ENCODE measurements at regions not wholly inside any gene's neighbourhood (a gene's known extent, or its start where the extent isn't known, plus 50 kb on each side); places are given as distances from the start of the nearest gene placed in this dataset.

DNA sequence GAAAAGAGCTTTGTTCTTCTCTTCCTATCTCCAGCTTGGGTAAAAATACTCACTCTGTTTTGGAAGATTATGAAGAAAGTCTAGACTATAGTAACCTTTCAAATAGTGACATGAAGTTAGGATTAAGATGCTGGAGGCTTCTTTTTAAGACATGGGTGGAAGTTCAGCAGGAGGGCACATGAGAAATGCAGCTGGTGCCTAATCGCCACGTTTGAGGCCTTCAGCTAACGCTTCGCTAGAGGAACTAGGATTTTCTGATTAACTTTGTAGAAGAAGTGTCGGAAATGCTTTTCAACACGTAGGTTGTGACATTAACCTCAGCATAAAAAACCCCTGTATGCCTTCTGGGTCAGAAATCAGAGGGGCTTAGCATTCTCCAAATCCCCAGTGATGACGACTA, 348.1 kb upstream of the MAP3K7 start:
- POLR2A ChIA-PET, result no interaction called here
- TF ChIP-seq, protein P1, sequence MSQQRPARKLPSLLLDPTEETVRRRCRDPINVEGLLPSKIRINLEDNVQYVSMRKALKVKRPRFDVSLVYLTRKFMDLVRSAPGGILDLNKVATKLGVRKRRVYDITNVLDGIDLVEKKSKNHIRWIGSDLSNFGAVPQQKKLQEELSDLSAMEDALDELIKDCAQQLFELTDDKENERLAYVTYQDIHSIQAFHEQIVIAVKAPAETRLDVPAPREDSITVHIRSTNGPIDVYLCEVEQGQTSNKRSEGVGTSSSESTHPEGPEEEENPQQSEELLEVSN (IDR thresholded peaks at IDR 0.05; ENCODE audit: borderline replicate concordance, low read depth), result no peak
- no peak for TF ChIP-seq ZSCAN20 (CRISPR knock-in tag; IDR thresholded peaks at IDR 0.05)
- TF ChIP-seq HOXB13 (CRISPR knock-in tag; IDR thresholded peaks at IDR 0.05; ENCODE audit: low read depth), result no peak
- CTCF ChIA-PET, result no interaction called here
- no peaks in the 10 kb centered on the region for H3K4me1 ChIP-seq
- H3K9me3 ChIP-seq, result no peaks in the 10 kb centered on the region
- DNase-seq (ENCODE audit: low read depth in 1 of 2, low spot score in 1 of 2), result no peak
- FAIRE-seq, result no peak
- ATAC-seq, result no peak
- no peak overlapping the region for H3K27ac ChIP-seq
- WGBS (ENCODE audit: missing lambda C conversion rate), result 62% methylated on average over 7 of the region's 7 CpGs
- H3K4me3 ChIP-seq, result no peak overlapping the region
- no peak overlapping the region for H3K4me2 ChIP-seq

GRCh38 chr6:90934081-90934480, 347.2 kb upstream of the MAP3K7 start:
- WGBS (ENCODE audit: missing lambda C conversion rate), result 34% methylated on average over 5 of the region's 5 CpGs
- DNase-seq (ENCODE audit: low read depth in 1 of 2, low spot score in 1 of 2) (no peak), FAIRE-seq (no peak), ATAC-seq (no peak)
- Histone ChIP-seq H3K27ac (no peak overlapping the region), H3K4me3 (no peak overlapping the region), H3K4me1 (no peaks in the 10 kb centered on the region), H3K4me2 (no peak overlapping the region), H3K9me3 (no peaks in the 10 kb centered on the region)
- CTCF ChIA-PET, result no interaction called here
- POLR2A ChIA-PET, result no interaction called here
- TF ChIP-seq KDM1A (IDR thresholded peaks at IDR 0.05; ENCODE audit: low read depth), result no peak
- TF ChIP-seq ZC3H11A (IDR thresholded peaks at IDR 0.05), result no peak
- TF ChIP-seq, protein P2, sequence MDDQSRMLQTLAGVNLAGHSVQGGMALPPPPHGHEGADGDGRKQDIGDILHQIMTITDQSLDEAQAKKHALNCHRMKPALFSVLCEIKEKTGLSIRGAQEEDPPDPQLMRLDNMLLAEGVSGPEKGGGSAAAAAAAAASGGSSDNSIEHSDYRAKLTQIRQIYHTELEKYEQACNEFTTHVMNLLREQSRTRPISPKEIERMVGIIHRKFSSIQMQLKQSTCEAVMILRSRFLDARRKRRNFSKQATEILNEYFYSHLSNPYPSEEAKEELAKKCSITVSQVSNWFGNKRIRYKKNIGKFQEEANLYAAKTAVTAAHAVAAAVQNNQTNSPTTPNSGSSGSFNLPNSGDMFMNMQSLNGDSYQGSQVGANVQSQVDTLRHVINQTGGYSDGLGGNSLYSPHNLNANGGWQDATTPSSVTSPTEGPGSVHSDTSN (IDR thresholded peaks at IDR 0.05), result no peak

GRCh38 chr6:90932351-90932750, 345.5 kb upstream of the MAP3K7 start:
- Histone ChIP-seq H3K4me1 (no peaks in the 10 kb centered on the region), H3K27ac (no peak overlapping the region), H3K4me3 (no peak overlapping the region), H3K4me2 (no peak overlapping the region), H3K9me3 (no peaks in the 10 kb centered on the region)
- FAIRE-seq (no peak), DNase-seq (ENCODE audit: low read depth in 1 of 2, low spot score in 1 of 2) (no peak), ATAC-seq (no peak)
- ChIA-PET CTCF (no interaction called here), POLR2A (no interaction called here)
- TF ChIP-seq NPAS2 (CRISPR knock-in tag; IDR thresholded peaks at IDR 0.05; ENCODE audit: borderline replicate concordance) (no peak), RNF2 (IDR thresholded peaks at IDR 0.05; ENCODE audit: borderline replicate concordance, low read depth) (no peak), RAD21 (conservative IDR thresholded peaks at IDR 0.05 in 1 of 2, IDR thresholded peaks at IDR 0.05 in 1 of 2) (no peak)
- WGBS (ENCODE audit: missing lambda C conversion rate), result 7% methylated on average over 1 of the region's 1 CpG

DNA sequence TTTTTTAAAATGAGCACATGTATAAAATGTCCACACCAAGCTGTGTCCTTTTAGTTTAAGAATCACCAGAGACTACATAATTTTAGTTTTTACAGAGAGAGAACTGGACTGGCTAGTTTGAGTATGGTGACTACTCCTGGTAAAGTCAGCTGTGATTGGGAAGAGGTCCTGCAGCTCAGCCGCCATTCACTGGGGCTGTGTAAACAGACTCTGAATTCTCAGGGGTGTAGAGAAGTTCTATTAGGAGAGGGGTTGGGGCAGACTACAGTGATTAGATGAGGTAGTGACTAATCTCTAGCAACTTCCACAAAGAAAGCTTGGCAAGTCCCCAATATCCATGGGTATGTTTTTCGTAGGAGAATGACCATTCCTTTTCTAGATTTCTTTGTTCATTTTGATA, 341.2 kb upstream of the MAP3K7 start:
- Histone ChIP-seq H3K27ac (no peak overlapping the region), H3K9me3 (no peaks in the 10 kb centered on the region), H3K4me1 (no peaks in the 10 kb centered on the region), H3K4me2 (no peak overlapping the region), H3K4me3 (no peak overlapping the region)
- 0% methylated on average over 2 of the region's 2 CpGs for WGBS (ENCODE audit: missing lambda C conversion rate)
- DNase-seq (ENCODE audit: low read depth in 1 of 2, low spot score in 1 of 2) (no peak), FAIRE-seq (no peak), ATAC-seq (no peak)
- POLR2A ChIA-PET, result no interaction called here
- CTCF ChIA-PET, result interaction anchor here (2.2 kb wide), 1 partner anchor 13 kb away, joined by 6 read pairs; no protein-coding TSS in a partner anchor
- no peak for TF ChIP-seq JUNB (IDR thresholded peaks at IDR 0.05)
- no peak for TF ChIP-seq REST (IDR thresholded peaks at IDR 0.05)
- TF ChIP-seq, protein P3, sequence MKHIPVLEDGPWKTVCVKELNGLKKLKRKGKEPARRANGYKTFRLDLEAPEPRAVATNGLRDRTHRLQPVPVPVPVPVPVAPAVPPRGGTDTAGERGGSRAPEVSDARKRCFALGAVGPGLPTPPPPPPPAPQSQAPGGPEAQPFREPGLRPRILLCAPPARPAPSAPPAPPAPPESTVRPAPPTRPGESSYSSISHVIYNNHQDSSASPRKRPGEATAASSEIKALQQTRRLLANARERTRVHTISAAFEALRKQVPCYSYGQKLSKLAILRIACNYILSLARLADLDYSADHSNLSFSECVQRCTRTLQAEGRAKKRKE (CRISPR knock-in tag; IDR thresholded peaks at IDR 0.05; ENCODE audit: low read depth), result no peak
- no peak for TF ChIP-seq HOXA7 (CRISPR knock-in tag; IDR thresholded peaks at IDR 0.05)
- no peak for TF ChIP-seq RFX5 (IDR thresholded peaks at IDR 0.05)
- no peak for TF ChIP-seq HES2 (IDR thresholded peaks at IDR 0.05)
- no peak for TF ChIP-seq RARB (CRISPR knock-in tag; IDR thresholded peaks at IDR 0.05)
- TF ChIP-seq BHLHE40 (IDR thresholded peaks at IDR 0.05; ENCODE audit: low read depth, low read length), result no peak
- TF ChIP-seq, protein P4, sequence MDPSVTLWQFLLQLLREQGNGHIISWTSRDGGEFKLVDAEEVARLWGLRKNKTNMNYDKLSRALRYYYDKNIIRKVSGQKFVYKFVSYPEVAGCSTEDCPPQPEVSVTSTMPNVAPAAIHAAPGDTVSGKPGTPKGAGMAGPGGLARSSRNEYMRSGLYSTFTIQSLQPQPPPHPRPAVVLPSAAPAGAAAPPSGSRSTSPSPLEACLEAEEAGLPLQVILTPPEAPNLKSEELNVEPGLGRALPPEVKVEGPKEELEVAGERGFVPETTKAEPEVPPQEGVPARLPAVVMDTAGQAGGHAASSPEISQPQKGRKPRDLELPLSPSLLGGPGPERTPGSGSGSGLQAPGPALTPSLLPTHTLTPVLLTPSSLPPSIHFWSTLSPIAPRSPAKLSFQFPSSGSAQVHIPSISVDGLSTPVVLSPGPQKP (IDR thresholded peaks at IDR 0.05; ENCODE audit: low read depth, low read length), result no peak
- TF ChIP-seq, protein P5, sequence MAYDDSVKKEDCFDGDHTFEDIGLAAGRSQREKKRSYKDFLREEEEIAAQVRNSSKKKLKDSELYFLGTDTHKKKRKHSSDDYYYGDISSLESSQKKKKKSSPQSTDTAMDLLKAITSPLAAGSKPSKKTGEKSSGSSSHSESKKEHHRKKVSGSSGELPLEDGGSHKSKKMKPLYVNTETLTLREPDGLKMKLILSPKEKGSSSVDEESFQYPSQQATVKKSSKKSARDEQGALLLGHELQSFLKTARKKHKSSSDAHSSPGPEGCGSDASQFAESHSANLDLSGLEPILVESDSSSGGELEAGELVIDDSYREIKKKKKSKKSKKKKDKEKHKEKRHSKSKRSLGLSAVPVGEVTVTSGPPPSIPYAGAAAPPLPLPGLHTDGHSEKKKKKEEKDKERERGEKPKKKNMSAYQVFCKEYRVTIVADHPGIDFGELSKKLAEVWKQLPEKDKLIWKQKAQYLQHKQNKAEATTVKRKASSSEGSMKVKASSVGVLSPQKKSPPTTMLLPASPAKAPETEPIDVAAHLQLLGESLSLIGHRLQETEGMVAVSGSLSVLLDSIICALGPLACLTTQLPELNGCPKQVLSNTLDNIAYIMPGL (CRISPR knock-in tag; IDR thresholded peaks at IDR 0.05; ENCODE audit: borderline replicate concordance), result no peak
- no peak for TF ChIP-seq MAX (IDR thresholded peaks at IDR 0.05)
- no peak for TF ChIP-seq EHMT2 (IDR thresholded peaks at IDR 0.05; ENCODE audit: low read depth)
- TF ChIP-seq NR3C1 (IDR thresholded peaks at IDR 0.05), result no peak
